B cell (primary cell): ENCODE measurements at regions not wholly inside any gene's neighbourhood (a gene's known extent, or its start where the extent isn't known, plus 50 kb on each side); places are given as distances from the start of the nearest gene placed in this dataset.

Experiments used
- CTCF ChIP-seq: fragments of 200-600 bp; IDR thresholded peaks from one replicate; pipeline ENCODE4 v1.8.0; 2022; ENCODE audit warnings: antibody characterized with exemption, mild to moderate bottlenecking
- EZH2 ChIP-seq: IDR thresholded peaks from 2 replicates; pipeline ENCODE4 v1.6.1; 2012; ENCODE audit warnings: borderline replicate concordance, low read depth, mild to moderate bottlenecking, moderate library complexity, low read length; ENCODE audit not compliant: insufficient read depth, poor library complexity, severe bottlenecking

- no peak for TF ChIP-seq CTCF
- TF ChIP-seq EZH2, result no peak
These were observed 339.0 kb upstream of the KIF2B start for GRCh38 chr17:53483704-53484103.
